Omental fat pad (tissue), 3 donors: ENCODE measurements at regions not wholly inside any gene's neighbourhood (a gene's known extent, or its start where the extent isn't known, plus 50 kb on each side); places are given as distances from the start of the nearest gene placed in this dataset.

Experiments
- ATAC-seq: fragments of 150-250 bp; one replicate; pipeline ENCODE4 v1.9.1; 2016; ENCODE audit warnings: mild to moderate bottlenecking, moderate library complexity; ENCODE audit not compliant: low FRiP score
- DNase-seq: peaks from one replicate; pipeline ENCODE4 v3.0.0-alpha.2; 2019; ENCODE audit warnings: low spot score
- CTCF ChIP-seq, 3 donors: fragments of 450-650 bp; IDR thresholded peaks; one replicate each; pipeline ENCODE4 v1.5.1; 2016 to 2017; ENCODE audit warnings: antibody characterized with exemption in 3 of 3, mild to moderate bottlenecking in 3 of 3, moderate library complexity in 2 of 3

DNA sequence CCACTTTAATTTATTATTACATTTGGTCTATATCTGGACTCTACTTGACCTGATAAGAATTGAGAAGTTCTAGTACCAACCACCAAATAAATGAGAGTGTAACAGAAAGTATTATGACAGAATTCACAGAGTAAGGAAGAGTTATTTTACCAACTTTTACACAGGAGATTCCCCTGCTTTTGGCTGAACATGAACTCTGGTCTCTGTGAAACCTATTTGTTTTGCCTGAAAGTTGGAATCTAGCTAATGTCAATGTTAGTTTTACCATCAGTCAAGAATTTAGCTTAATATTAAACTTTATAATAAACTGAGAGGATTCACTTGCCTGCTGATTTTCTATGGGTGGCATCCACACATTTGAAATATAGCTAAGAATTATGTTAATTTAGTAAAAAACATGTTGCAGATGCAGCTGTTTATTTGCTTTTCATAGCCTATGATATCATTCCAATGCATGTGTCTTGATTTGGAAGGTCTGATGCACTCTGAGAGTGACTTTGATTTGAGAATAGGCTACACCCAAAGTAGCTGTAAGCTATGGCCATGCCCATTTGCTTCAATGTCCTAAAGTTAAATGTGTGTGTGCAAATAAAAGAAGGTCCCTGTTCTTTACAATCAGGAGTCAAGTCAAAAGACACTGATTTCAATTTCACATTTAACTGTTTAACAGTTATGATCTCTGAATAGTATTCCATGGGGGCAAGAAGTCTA, 150.9 kb upstream of the RASGEF1B start:
- ATAC-seq, result no peak
- no peak for TF ChIP-seq CTCF (IDR thresholded peaks at IDR 0.05)
- no peak for DNase-seq

DNA sequence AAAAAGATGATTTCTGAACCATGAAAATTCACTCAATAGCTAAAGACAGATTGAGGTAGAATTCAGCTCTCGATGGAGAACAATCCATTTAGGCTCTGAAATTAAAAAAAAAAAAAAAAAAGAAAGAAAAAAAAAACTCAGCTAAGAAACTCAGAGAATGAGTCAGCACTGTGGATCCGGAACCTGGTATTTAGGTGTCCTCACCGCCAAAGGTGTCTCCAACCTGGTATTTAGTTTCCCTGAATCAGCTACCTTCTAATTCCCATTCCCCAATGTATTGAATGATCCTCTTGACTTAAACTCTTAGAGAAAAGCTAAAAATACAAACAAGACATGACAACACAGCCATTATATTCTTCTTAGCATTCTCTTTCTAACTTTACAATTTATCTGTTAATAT, 150.3 kb upstream of the RASGEF1B start:
- ATAC-seq (no peak), DNase-seq (no peak)
- no peak for TF ChIP-seq CTCF (IDR thresholded peaks at IDR 0.05)

GRCh38 chr4:81621490-81621889, 149.8 kb upstream of the RASGEF1B start:
- ATAC-seq, result no peak
- no peak for TF ChIP-seq CTCF (IDR thresholded peaks at IDR 0.05)
- DNase-seq, result no peak

GRCh38 chr4:81620442-81620841, 148.7 kb upstream of the RASGEF1B start:
- DNase-seq, result no peak
- TF ChIP-seq CTCF (IDR thresholded peaks at IDR 0.05), result no peak
- ATAC-seq, result peak; percentile 59

DNA sequence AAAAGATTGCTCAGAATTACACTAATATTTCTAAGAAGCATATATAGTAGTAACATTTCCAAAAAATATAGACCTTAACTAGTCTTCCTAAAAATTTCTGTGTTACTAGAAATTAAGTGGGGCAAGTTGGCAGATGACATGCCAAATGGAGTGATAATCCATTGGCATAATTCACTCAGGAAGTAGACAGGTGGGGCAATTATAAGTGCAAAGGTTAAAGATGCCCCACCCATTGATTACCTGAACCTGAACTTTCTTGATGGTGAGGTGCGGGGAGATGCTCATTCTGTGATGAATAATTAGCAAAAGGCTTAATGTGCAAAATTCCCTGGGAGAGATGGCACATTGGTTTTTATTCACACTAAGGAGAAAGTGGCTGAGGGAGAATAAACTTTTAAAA, 145.8 kb upstream of the RASGEF1B start:
- ATAC-seq (no peak), DNase-seq (no peak)
- no peak for TF ChIP-seq CTCF (IDR thresholded peaks at IDR 0.05)

DNA sequence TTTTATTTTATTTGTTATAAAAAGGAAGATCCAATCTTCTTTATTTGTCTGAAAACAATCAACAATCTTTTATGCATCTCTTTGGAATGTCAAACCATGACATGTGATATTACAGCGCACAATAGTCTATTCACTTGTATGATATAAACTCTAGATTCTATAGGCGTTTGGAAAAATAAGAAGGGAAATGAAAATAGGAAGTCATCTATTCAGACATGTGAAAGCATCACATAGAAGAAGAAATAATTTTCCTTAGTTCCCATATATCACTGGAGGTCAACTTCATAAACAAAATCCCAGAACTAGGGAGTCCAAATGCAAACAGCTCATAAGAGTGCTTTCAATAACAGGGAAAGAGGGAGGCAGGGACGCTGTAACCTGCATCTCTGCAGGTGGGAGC, 139.5 kb upstream of the RASGEF1B start:
- ATAC-seq, result no peak
- no peak for TF ChIP-seq CTCF (IDR thresholded peaks at IDR 0.05)
- DNase-seq, result no peak

- no peak for DNase-seq
- no peak for TF ChIP-seq CTCF (IDR thresholded peaks at IDR 0.05)
- no peak for ATAC-seq
Observed at GRCh38 chr4:81609844-81610243, 138.1 kb upstream of the RASGEF1B start.
